ENCODE measurements at regions not wholly inside any gene's neighbourhood (a gene's known extent, or its start where the extent isn't known, plus 50 kb on each side); places are given as distances from the start of the nearest gene placed in this dataset.

- H3K27ac Mint-ChIP-seq: no peak overlapping the region
- no peak for DNase-seq
- H3K27me3 Mint-ChIP-seq: no peaks in the 10 kb centered on the region
- H3K9me3 Mint-ChIP-seq: no peaks in the 10 kb centered on the region
- ATAC-seq: peak; percentile 46
- peaks cover 11% of the 10 kb centered on the region for H3K4me1 Mint-ChIP-seq
- H3K36me3 Mint-ChIP-seq (ENCODE audit: low read depth): no peaks in the 10 kb centered on the region
- H3K4me3 Mint-ChIP-seq: no peak overlapping the region
These were observed 163.9 kb downstream of the KDR start for GRCh38 chr4:54961357-54961975.

DNA sequence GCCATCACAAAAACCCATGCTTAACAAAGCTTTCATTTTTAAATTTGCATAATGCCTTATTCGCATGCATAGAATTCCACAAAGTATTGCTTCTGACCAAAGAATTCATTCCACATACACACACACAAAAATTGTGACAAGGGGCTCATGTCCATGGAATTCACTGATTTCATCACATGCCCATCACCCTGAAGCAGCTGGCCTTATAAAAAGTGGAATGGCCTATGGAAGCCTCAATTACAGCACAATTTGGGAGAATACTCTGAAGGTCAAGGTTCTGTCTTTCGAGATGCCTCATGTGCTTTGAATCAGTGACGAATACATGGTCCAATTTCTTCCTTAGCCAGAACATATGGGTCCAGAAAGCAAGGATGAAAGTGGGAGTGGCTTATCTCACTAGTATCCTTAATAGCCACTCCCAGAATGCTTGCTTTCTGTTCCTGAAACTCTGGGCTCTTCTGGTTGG is 165.7 kb downstream of the KDR start:
- ATAC-seq (no peak), DNase-seq (no peak)
- Mint-ChIP-seq H3K4me3 (no peak overlapping the region), H3K36me3 (ENCODE audit: low read depth) (no peaks in the 10 kb centered on the region), H3K27me3 (no peaks in the 10 kb centered on the region), H3K9me3 (no peaks in the 10 kb centered on the region), H3K27ac (no peak overlapping the region), H3K4me1 (peaks cover 11% of the 10 kb centered on the region)

GRCh38 chr4:54959131-54959530 is 166.3 kb downstream of the KDR start:
- Mint-ChIP-seq H3K27ac (no peak overlapping the region), H3K27me3 (no peaks in the 10 kb centered on the region), H3K4me3 (no peak overlapping the region), H3K4me1 (peaks cover 13% of the 10 kb centered on the region), H3K9me3 (no peaks in the 10 kb centered on the region), H3K36me3 (ENCODE audit: low read depth) (no peaks in the 10 kb centered on the region)
- ATAC-seq (no peak), DNase-seq (no peak)

- no peaks in the 10 kb centered on the region for H3K27me3 Mint-ChIP-seq
- H3K36me3 Mint-ChIP-seq (ENCODE audit: low read depth): no peaks in the 10 kb centered on the region
- no peak overlapping the region for H3K4me3 Mint-ChIP-seq
- H3K4me1 Mint-ChIP-seq: peaks cover 13% of the 10 kb centered on the region
- H3K9me3 Mint-ChIP-seq: no peaks in the 10 kb centered on the region
- H3K27ac Mint-ChIP-seq: no peak overlapping the region
- ATAC-seq (peak; percentile 54), DNase-seq (no peak)
These were observed 167.2 kb downstream of the KDR start for GRCh38 chr4:54958236-54958635.

- Mint-ChIP-seq H3K9me3 (no peaks in the 10 kb centered on the region), H3K36me3 (ENCODE audit: low read depth) (no peaks in the 10 kb centered on the region), H3K4me3 (no peak overlapping the region), H3K27ac (no peak overlapping the region), H3K4me1 (peaks cover 10% of the 10 kb centered on the region), H3K27me3 (no peaks in the 10 kb centered on the region)
- DNase-seq (no peak), ATAC-seq (no peak)
These were observed 170.6 kb downstream of the KDR start for GRCh38 chr4:54954656-54955388.

GRCh38 chr4:54946741-54947140 is 178.7 kb downstream of the KDR start:
- Mint-ChIP-seq H3K27me3 (no peaks in the 10 kb centered on the region), H3K4me1 (peaks cover 22% of the 10 kb centered on the region), H3K27ac (no peak overlapping the region), H3K9me3 (no peaks in the 10 kb centered on the region), H3K4me3 (no peak overlapping the region), H3K36me3 (ENCODE audit: low read depth) (no peaks in the 10 kb centered on the region)
- ATAC-seq (no peak), DNase-seq (no peak)

DNA sequence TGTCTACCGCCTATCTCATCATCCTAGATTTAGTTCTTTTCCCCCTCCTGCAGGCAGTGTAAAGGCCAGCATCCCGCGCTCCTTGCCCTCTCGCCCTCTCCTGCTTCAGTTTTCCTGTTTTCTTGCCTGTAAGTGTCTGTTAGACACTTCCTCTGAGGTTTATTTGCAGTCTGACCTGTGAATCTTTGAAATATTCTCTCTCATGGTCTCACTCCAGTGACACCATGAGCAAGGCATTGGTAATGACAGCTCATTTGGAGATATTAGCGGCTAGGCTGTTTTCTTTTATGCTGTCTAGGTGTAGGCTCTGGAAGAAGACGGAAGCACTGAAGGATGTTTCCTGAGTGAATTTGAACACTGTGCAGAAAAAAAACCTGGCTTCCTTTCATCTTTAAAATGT is 179.6 kb downstream of the KDR start:
- Mint-ChIP-seq H3K36me3 (ENCODE audit: low read depth) (no peaks in the 10 kb centered on the region), H3K9me3 (no peaks in the 10 kb centered on the region), H3K4me3 (no peak overlapping the region), H3K27me3 (no peaks in the 10 kb centered on the region), H3K27ac (no peak overlapping the region), H3K4me1 (peaks cover 31% of the 10 kb centered on the region)
- ATAC-seq (no peak), DNase-seq (no peak)

DNA sequence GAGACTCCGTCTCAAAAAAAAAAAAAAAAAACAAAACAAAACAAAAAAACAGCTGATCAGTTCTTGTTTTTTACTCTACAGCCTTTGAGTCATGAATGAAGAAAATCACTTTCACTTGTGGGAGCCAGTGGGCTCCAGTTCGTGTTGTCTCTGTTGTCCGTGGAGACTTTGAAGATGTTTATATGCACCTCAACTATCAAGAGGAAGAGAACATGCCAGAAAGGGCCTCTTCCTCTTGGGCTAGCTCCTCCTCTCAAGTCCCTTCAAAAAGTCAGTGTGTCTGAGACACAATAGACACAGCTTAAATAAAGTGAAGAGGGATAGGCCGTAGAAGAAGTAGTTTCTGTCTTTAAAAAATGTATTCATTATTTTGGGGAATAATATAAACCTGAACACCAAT is 182.7 kb downstream of the KDR start:
- DNase-seq (no peak), ATAC-seq (peak; percentile 30)
- Mint-ChIP-seq H3K4me1 (peaks cover 38% of the 10 kb centered on the region), H3K4me3 (peak overlapping the region; percentile 34), H3K27me3 (no peaks in the 10 kb centered on the region), H3K27ac (peak overlapping the region; percentile 46), H3K36me3 (ENCODE audit: low read depth) (no peaks in the 10 kb centered on the region), H3K9me3 (no peaks in the 10 kb centered on the region)

DNA sequence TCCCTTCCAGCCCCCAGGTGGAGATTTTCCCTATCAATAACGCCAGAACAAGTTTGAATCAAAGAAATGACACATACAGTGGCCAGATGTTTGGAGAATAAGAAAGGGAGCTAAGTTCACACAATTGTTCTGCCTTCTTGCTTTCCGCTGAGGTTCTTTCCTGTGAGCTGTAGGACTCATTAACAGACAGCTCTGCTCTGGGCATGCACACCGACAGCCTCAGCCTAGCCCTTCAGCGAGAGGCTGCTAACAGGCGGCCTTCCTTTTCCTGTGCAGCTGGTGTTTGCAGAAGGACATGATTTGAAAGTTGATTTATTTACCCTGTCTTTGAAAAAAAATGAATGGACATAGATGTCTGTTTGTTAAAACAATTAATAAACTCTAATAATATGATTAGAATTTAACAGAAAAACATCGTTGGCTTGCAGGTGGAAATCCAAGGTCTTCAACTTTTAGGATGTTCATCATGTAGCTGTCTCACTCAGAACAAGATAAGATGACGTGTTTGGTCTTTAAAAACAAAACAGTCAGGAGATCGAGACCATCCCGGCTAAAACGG is 183.3 kb downstream of the KDR start:
- Mint-ChIP-seq H3K4me3 (peak overlapping the region; percentile 59), H3K27ac (peak overlapping the region; percentile 47)

DNA sequence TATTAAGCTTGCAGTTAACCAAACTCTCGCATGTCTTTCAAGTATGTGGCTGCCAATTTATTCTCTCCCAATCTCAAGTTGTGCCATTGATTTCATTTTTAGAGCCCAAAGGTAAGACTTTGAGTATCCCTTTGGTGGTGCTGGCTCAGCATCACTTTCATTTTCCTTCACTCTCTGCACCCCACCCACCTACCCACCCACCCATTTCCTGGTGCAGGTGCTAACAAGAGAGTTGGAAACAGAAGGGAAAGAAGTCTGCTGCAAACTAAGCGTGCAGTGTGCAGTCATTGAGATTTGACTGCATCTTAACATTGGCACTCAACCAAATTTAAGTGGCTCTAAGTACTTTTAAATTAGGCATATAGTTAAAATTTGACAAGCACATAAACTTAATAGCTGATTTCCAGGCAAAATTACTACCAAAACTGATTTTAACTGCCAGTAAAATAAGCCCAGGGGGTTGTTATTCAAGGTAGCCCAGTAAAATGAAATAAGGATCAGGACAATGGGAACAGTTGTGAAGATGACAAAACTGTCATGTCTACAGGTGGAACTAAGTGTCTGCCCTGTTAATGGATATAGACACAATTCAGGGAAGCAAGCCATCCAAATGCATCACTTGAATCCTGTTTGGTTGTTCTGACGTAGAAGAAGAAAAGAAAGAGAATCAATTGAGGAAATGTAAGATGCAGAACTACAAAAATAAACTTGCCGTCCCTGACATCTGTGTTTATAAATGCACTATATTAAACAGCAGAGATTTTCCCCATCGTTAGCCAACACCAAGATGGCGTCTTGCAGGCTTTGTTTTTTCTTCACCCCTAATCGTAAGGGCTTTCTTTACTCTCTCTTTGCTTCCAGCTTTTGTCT is 184.2 kb downstream of the KDR start:
- Mint-ChIP-seq H3K36me3 (ENCODE audit: low read depth) (no peaks in the 10 kb centered on the region), H3K9me3 (no peaks in the 10 kb centered on the region), H3K4me1 (peaks cover 41% of the 10 kb centered on the region), H3K4me3 (peak overlapping the region; percentile 59), H3K27me3 (no peaks in the 10 kb centered on the region), H3K27ac (peak overlapping the region; percentile 47)
- DNase-seq (peak; percentile 16), ATAC-seq (no peak)

More for the DNA sequence above, 183.3 kb downstream of the KDR start:
- no peaks in the 10 kb centered on the region for H3K27me3 Mint-ChIP-seq
- no peaks in the 10 kb centered on the region for H3K9me3 Mint-ChIP-seq
- peak; percentile 14 for DNase-seq
- H3K4me1 Mint-ChIP-seq: peaks cover 41% of the 10 kb centered on the region
- peak; percentile 58 for ATAC-seq
- no peaks in the 10 kb centered on the region for H3K36me3 Mint-ChIP-seq (ENCODE audit: low read depth)

- no peak for DNase-seq
- no peak overlapping the region for H3K27ac Mint-ChIP-seq
- H3K4me3 Mint-ChIP-seq: no peak overlapping the region
These were observed 187.9 kb downstream of the KDR start for GRCh38 chr4:54937501-54937900.

DNA sequence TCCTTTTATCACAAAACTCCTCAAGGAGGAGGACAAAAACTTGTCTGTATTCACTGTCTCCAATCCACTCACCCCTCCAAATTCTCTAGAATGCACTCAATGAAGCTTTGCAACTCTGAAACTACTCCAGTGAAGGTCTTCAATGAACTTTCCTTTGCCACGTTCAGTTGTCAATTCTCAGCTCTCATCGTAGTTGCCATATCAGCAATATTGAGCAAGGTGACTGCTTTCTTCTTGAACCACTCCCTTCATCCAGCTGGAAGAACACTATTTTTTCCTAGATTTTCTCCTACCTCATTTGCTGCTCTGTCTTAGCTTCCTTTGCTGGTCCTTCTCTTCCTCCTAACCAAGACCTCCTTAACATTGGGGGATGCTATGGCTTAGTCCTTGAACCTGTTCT is 191.8 kb downstream of the KDR start:
- no peak for DNase-seq
- peaks cover 7% of the 10 kb centered on the region for H3K4me1 Mint-ChIP-seq
- no peak overlapping the region for H3K4me3 Mint-ChIP-seq

More at GRCh38 chr4:54937501-54937900, 187.9 kb downstream of the KDR start:
- Mint-ChIP-seq H3K27me3 (peaks cover 3% of the 10 kb centered on the region), H3K36me3 (ENCODE audit: low read depth) (no peaks in the 10 kb centered on the region), H3K9me3 (no peaks in the 10 kb centered on the region), H3K4me1 (peaks cover 24% of the 10 kb centered on the region)
- ATAC-seq: no peak

DNA sequence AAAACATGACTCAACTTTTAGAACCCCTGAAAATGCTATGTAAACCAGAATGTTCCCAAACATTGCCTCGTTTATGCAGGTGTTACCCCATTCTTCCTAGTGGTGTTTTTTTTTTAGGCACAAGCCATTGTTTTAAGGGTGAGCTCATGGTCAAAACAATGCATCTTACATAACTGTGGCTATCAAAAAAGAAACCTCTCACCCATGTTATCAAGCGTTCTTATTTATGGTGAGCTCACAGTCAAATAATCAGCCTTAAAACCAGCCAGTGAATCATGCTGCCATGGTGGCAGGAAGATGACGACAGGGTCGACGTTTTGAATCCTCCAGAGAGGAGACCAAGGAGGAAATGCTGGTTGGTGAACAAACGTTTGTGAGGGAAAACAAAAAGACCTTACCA is 195.2 kb downstream of the KDR start:
- Mint-ChIP-seq H3K4me1 (peaks cover 4% of the 10 kb centered on the region), H3K27me3 (no peaks in the 10 kb centered on the region), H3K36me3 (ENCODE audit: low read depth) (no peaks in the 10 kb centered on the region), H3K9me3 (peaks cover 4% of the 10 kb centered on the region), H3K4me3 (no peak overlapping the region), H3K27ac (no peak overlapping the region)
- DNase-seq (no peak), ATAC-seq (no peak)

More for the DNA sequence above, 191.8 kb downstream of the KDR start:
- ATAC-seq: no peak
- H3K9me3 Mint-ChIP-seq: no peaks in the 10 kb centered on the region
- H3K27me3 Mint-ChIP-seq: peaks cover 3% of the 10 kb centered on the region
- no peaks in the 10 kb centered on the region for H3K36me3 Mint-ChIP-seq (ENCODE audit: low read depth)
- H3K27ac Mint-ChIP-seq: no peak overlapping the region

GRCh38 chr4:54929459-54929858 is 195.9 kb downstream of the KDR start:
- Mint-ChIP-seq H3K9me3 (peaks cover 11% of the 10 kb centered on the region), H3K4me3 (no peak overlapping the region), H3K4me1 (peaks cover 4% of the 10 kb centered on the region), H3K27me3 (no peaks in the 10 kb centered on the region), H3K27ac (no peak overlapping the region), H3K36me3 (ENCODE audit: low read depth) (no peaks in the 10 kb centered on the region)
- no peak for DNase-seq
- ATAC-seq: no peak
